Breast epithelium (tissue), 4 donors: ENCODE measurements at regions not wholly inside any gene's neighbourhood (a gene's known extent, or its start where the extent isn't known, plus 50 kb on each side); places are given as distances from the start of the nearest gene placed in this dataset.

Experiments used
- DNase-seq, 2 donors: peaks; one replicate each; pipeline ENCODE4 v3.0.0-alpha.2; 2019; ENCODE audit warnings: low spot score in 2 of 2
- H3K27ac ChIP-seq, 2 donors: fragments of 200-600 bp; sonication (generic) in 1 of 2; one replicate each; pipeline ENCODE4 v1.5.1; 2016 to 2019; ENCODE audit warnings: mild to moderate bottlenecking in 1 of 2
- H3K27me3 ChIP-seq, 2 donors: fragments of 200-600 bp; sonication (generic) in 1 of 2; one replicate each; pipeline versions ENCODE4 v1.5.1 to v1.6.0; 2017 to 2019; ENCODE audit warnings: control low read depth in 1 of 2, mild to moderate bottlenecking in 1 of 2
- H3K36me3 ChIP-seq: fragments of 200-600 bp; one replicate; pipeline ENCODE4 v1.5.1; 2019
- H3K4me1 ChIP-seq, 2 donors: fragments of 200-600 bp; sonication (generic); one replicate each; pipeline ENCODE4 v1.5.1; 2016 to 2019; ENCODE audit warnings: control low read depth in 1 of 2
- H3K4me3 ChIP-seq, 3 donors: fragments of 200-600 bp; sonication (generic); 1 replicate in 2 of 3; 2 replicates in 1 of 3; pipeline ENCODE4 v1.5.1; 2016 to 2019; ENCODE audit warnings: mild to moderate bottlenecking in 3 of 3, moderate library complexity in 2 of 3
- H3K9me3 ChIP-seq, 2 donors: fragments of 200-600 bp; sonication (generic) in 1 of 2; one replicate each; pipeline ENCODE4 v1.5.1; 2016 to 2019; ENCODE audit warnings: control low read depth in 1 of 2
- POLR2A ChIP-seq: fragments of 450-650 bp; IDR thresholded peaks from one replicate; pipeline ENCODE4 v1.6.1; 2016; ENCODE audit warnings: antibody characterized with exemption, mild to moderate bottlenecking, moderate library complexity
- POLR2AphosphoS5 ChIP-seq, 3 donors: sonication (generic); formaldehyde crosslinking; IDR thresholded peaks; one replicate each; pipeline ENCODE4 v1.6.1; 2017; ENCODE audit warnings: antibody characterized with exemption in 3 of 3
- intact Hi-C: fragments of 100-400 bp; cut with DNase I; formaldehyde crosslinking; loops from one replicate; pipeline ENCODE4 v1.15.1; 2023; ENCODE audit warnings: low total_unique reads
- TF ChIP-seq, protein P1 (sequence below), 3 donors: fragments of 450-650 bp; IDR thresholded peaks; one replicate each; pipeline ENCODE4 v1.5.1; 2016 to 2017; ENCODE audit warnings: antibody characterized with exemption in 3 of 3, mild to moderate bottlenecking in 3 of 3, moderate library complexity in 3 of 3

- H3K4me1 ChIP-seq, result no peaks in the 10 kb centered on the region
- no peak for DNase-seq
- no peaks in the 10 kb centered on the region for H3K27me3 ChIP-seq
- no peak overlapping the region for H3K4me3 ChIP-seq
- no peak overlapping the region for H3K27ac ChIP-seq
- intact Hi-C loops, result no loop called here
- H3K36me3 ChIP-seq, result no peaks in the 10 kb centered on the region
- TF ChIP-seq POLR2A, result no peak
- TF ChIP-seq, protein P1, sequence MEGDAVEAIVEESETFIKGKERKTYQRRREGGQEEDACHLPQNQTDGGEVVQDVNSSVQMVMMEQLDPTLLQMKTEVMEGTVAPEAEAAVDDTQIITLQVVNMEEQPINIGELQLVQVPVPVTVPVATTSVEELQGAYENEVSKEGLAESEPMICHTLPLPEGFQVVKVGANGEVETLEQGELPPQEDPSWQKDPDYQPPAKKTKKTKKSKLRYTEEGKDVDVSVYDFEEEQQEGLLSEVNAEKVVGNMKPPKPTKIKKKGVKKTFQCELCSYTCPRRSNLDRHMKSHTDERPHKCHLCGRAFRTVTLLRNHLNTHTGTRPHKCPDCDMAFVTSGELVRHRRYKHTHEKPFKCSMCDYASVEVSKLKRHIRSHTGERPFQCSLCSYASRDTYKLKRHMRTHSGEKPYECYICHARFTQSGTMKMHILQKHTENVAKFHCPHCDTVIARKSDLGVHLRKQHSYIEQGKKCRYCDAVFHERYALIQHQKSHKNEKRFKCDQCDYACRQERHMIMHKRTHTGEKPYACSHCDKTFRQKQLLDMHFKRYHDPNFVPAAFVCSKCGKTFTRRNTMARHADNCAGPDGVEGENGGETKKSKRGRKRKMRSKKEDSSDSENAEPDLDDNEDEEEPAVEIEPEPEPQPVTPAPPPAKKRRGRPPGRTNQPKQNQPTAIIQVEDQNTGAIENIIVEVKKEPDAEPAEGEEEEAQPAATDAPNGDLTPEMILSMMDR (IDR thresholded peaks at IDR 0.05), result no peak
- no peak for TF ChIP-seq POLR2AphosphoS5 (IDR thresholded peaks at IDR 0.05)
- H3K9me3 ChIP-seq, result no peaks in the 10 kb centered on the region
Measured at GRCh38 chr1:57603696-57604095, 179.8 kb upstream of the DAB1 start.

DNA sequence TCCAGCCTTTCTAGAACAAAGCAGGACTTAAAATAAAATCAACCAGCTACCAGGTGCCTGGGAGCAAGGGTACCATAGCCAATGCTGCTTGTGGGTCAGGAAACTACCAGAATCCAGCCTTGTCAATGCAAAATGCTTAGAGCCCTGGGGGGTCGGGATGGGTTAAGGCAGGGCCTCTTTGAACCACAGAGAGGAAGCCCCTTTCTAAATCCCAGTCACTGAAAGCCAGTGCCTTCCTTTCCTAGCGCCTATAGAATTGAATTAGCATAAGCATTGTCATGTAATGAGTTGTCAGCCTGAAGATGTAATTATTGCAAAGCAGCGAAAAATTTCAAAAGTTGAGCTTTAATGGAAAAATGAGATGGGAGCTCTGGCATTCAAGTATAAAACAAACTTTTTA lies 176.6 kb upstream of the DAB1 start:
- H3K4me1 ChIP-seq, result no peaks in the 10 kb centered on the region
- H3K4me3 ChIP-seq, result no peak overlapping the region
- no peaks in the 10 kb centered on the region for H3K36me3 ChIP-seq
- intact Hi-C loops, result no loop called here
- DNase-seq, result no peak
- no peaks in the 10 kb centered on the region for H3K9me3 ChIP-seq
- no peaks in the 10 kb centered on the region for H3K27me3 ChIP-seq
- no peak for TF ChIP-seq POLR2A
- TF ChIP-seq, protein P1 (IDR thresholded peaks at IDR 0.05), result no peak
- no peak overlapping the region for H3K27ac ChIP-seq

DNA sequence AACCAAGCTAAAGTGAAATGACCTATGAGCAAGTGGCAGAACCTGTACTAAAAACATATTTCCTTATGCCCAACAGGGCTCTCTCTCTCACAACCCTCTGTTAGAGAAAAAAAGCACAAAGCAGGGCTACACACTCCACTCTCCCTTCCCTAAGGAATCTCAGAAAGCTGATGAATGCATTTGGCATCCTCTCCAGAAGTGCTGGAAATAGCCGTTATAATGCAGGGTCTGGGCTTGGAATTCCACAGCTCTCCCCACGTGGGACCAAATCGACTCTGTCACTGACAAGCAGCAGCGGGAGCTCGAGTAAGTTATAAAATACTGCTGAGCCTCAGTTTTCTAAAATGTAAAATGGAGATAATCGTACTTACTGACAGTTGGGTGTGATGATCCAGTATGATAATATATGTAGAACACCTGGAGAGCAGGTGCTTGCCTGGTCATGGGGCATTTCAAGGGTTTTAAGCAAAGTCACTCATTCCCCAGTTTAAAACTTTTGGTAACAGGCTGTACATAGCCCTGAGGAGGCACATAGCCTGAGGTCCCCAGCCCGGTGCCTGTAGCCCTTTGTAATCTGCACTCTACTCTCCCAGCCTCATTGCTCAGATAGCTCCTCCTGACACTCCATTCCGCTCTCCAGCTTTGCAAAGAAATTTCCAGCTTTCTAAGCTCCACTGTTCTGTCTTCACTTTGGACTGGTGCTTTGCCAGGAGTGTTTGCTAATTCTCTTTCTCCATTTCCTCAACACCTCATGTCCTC lies 175.6 kb upstream of the DAB1 start:
- intact Hi-C loops, result no loop called here
- TF ChIP-seq POLR2A (no peak), POLR2AphosphoS5 (IDR thresholded peaks at IDR 0.05) (no peak)
- TF ChIP-seq, protein P1 (IDR thresholded peaks at IDR 0.05), result no peak
- DNase-seq, result no peak
- H3K4me3 ChIP-seq, result no peak overlapping the region
- H3K27me3 ChIP-seq, result no peaks in the 10 kb centered on the region
- H3K27ac ChIP-seq, result no peak overlapping the region
- H3K4me1 ChIP-seq, result no peaks in the 10 kb centered on the region
- H3K36me3 ChIP-seq, result no peaks in the 10 kb centered on the region
- no peaks in the 10 kb centered on the region for H3K9me3 ChIP-seq

DNA sequence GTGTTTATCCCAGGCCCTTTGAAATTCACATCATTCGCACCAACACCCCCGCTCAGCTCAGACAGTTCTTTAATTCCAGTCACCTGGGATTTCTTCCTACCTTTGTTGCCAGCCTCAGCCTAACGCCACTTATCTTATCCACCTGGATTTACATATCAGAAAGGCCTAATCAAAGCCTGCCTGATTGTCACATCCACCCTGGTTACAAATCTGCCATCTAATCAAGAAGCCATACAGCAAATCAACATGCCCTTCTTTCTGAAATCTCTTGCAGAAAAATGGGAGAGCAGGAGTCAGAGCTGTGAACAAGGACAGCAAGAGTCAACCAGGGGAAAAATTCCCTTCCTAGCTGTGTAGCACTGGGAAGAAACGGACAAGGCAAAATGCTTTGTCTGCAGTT lies 173.2 kb upstream of the DAB1 start:
- Histone ChIP-seq H3K4me1 (no peaks in the 10 kb centered on the region), H3K4me3 (no peak overlapping the region), H3K9me3 (no peaks in the 10 kb centered on the region), H3K27me3 (no peaks in the 10 kb centered on the region), H3K36me3 (no peaks in the 10 kb centered on the region), H3K27ac (no peak overlapping the region)
- TF ChIP-seq POLR2A (no peak), POLR2AphosphoS5 (IDR thresholded peaks at IDR 0.05) (no peak)
- TF ChIP-seq, protein P1 (IDR thresholded peaks at IDR 0.05), result no peak
- DNase-seq, result no peak
- intact Hi-C loops, result no loop called here

GRCh38 chr1:57594002-57594401 lies 170.1 kb upstream of the DAB1 start:
- no peaks in the 10 kb centered on the region for H3K36me3 ChIP-seq
- intact Hi-C loops, result no loop called here
- no peaks in the 10 kb centered on the region for H3K27me3 ChIP-seq
- H3K9me3 ChIP-seq, result no peaks in the 10 kb centered on the region
- no peak overlapping the region for H3K4me3 ChIP-seq
- H3K27ac ChIP-seq, result no peak overlapping the region
- DNase-seq, result no peak
- TF ChIP-seq POLR2AphosphoS5 (IDR thresholded peaks at IDR 0.05) (no peak), POLR2A (no peak)
- TF ChIP-seq, protein P1 (IDR thresholded peaks at IDR 0.05), result no peak
- no peaks in the 10 kb centered on the region for H3K4me1 ChIP-seq
